ENCODE measurements at regions not wholly inside any gene's neighbourhood (a gene's known extent, or its start where the extent isn't known, plus 50 kb on each side); places are given as distances from the start of the nearest gene placed in this dataset.

DNA sequence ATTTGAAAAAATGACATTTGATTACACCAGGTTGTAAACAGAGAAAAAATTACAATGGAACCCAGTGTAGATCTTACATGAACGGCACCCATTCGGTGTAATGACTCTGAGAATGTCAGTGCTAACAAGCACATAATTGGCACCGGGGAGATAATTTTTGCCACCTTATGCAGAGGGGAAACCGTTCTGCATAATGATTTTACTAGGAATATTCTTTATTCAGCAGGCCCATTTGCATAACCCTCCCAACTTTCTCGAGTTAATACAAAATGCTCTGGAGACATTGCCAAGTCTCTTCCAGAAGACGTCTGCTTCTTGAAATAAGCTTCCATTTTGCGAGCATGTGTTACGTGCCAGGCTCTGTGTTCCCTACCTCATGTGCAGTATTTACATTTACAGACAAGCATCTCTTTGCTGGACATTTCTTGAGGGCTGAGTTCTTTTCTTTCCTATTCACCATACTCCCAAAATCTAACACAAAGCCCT lies 275.8 kb downstream of the MIAT start:
- TF ChIP-seq CTCF (IDR thresholded peaks at IDR 0.05; ENCODE audit: borderline replicate concordance): no peak
- H3K4me1 ChIP-seq: no peaks in the 10 kb centered on the region
- H3K4me3 ChIP-seq: no peak overlapping the region
- DNase-seq: no peak
- H3K36me3 ChIP-seq: no peaks in the 10 kb centered on the region
- H3K9me3 ChIP-seq (replicated peaks): peaks cover 12% of the 10 kb centered on the region
- H3K27me3 ChIP-seq (ENCODE audit: low read depth): peaks cover 17% of the 10 kb centered on the region
- intact Hi-C loops (cut with micrococcal nuclease): no loop called here
- H3K27ac ChIP-seq (replicated peaks): no peak overlapping the region

DNA sequence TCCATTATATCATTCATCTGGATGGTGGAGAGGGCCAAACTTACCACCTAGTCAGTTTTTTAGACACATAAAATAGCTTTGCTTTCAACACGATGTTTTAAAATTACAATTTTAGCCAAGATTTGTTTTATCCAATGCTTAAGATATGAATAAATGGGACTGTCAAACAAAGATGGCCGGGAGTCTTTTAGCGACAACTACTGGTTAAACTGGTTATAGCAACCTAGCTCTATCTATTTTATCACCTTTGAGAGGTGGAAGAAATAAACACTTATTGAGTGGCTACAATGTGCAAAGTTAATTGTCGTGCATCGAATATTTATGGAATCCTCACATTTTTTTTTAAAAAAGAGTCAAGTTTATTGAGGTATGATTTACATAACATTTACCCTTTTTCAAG lies 279.8 kb downstream of the MIAT start:
- Histone ChIP-seq H3K9me3 (replicated peaks) (peaks cover 12% of the 10 kb centered on the region), H3K4me1 (no peaks in the 10 kb centered on the region), H3K4me3 (no peak overlapping the region), H3K36me3 (no peaks in the 10 kb centered on the region), H3K27ac (replicated peaks) (no peak overlapping the region), H3K27me3 (ENCODE audit: low read depth) (peaks cover 32% of the 10 kb centered on the region)
- TF ChIP-seq CTCF (IDR thresholded peaks at IDR 0.05; ENCODE audit: borderline replicate concordance): no peak
- intact Hi-C loops (cut with micrococcal nuclease): no loop called here
- no peak for DNase-seq

- Histone ChIP-seq H3K27ac (replicated peaks) (no peak overlapping the region), H3K36me3 (no peaks in the 10 kb centered on the region), H3K4me3 (no peak overlapping the region), H3K9me3 (replicated peaks) (peaks cover 12% of the 10 kb centered on the region), H3K4me1 (no peaks in the 10 kb centered on the region), H3K27me3 (ENCODE audit: low read depth) (peaks cover 32% of the 10 kb centered on the region)
- intact Hi-C loops (cut with micrococcal nuclease): no loop called here
- no peak for DNase-seq
- no peak for TF ChIP-seq CTCF (IDR thresholded peaks at IDR 0.05; ENCODE audit: borderline replicate concordance)
Observed at GRCh38 chr22:26939466-26939865, 282.1 kb downstream of the MIAT start.

DNA sequence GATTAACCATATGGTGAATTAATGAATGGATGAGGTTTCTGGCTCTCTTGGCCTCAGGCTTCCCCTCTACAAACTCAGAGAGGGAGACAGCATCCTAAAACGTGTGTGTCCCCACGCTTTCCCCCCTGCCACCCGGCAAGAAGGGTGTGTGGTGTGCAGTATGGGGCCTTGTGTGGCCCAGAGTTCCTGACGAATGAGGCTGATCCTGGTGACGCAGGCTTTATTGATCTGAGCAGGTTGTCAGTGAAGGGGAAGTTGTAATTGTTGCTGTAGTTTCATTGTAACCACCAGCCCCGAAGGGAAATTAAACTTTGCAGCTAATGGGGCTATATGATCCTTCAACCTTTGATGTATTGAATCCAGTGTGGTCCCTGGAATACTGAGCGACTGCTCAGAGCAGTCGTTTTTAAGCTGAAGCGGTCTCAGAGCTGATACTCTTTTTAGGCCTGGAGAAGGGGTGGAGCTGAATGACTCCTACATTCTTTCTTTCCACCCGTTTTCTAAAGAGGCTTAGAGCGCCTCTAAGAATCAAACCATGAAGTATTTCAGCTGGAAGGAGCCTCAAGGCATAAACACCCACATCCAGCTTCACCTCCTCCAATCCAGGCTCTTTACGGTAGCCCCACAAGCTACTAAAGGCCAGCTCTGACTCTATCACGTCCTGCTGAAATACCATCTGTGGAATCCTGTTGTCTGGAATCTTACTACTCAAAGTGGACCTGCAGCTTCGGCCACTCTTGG lies 284.7 kb downstream of the MIAT start:
- intact Hi-C loops (cut with micrococcal nuclease): no loop called here
- Histone ChIP-seq H3K9me3 (replicated peaks) (peaks cover 9% of the 10 kb centered on the region), H3K27ac (replicated peaks) (no peak overlapping the region), H3K27me3 (ENCODE audit: low read depth) (peaks cover 18% of the 10 kb centered on the region), H3K4me3 (no peak overlapping the region), H3K4me1 (no peaks in the 10 kb centered on the region), H3K36me3 (no peaks in the 10 kb centered on the region)
- DNase-seq: no peak
- TF ChIP-seq CTCF (IDR thresholded peaks at IDR 0.05; ENCODE audit: borderline replicate concordance): no peak

DNA sequence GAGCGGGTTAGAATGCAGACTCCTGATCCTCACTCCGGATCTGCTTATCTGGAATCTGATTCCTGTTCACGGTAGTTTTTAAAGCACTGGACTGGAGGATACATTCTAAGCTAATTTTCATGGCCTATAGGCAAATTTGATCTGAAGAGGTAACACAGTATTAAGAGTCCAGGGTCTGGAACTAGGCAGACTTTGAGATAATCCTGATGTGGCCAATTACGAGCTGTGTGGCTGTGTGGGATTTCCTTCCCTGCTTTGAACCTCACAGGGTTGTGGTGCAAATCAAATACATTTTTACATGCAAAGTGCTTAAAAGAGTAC lies 285.2 kb downstream of the MIAT start:
- peaks cover 4% of the 10 kb centered on the region for H3K9me3 ChIP-seq (replicated peaks)
- no peaks in the 10 kb centered on the region for H3K4me1 ChIP-seq
- H3K27me3 ChIP-seq (ENCODE audit: low read depth): peaks cover 18% of the 10 kb centered on the region
- no peak for DNase-seq
- H3K4me3 ChIP-seq: no peak overlapping the region
- no peak overlapping the region for H3K27ac ChIP-seq (replicated peaks)
- no peak for TF ChIP-seq CTCF (IDR thresholded peaks at IDR 0.05; ENCODE audit: borderline replicate concordance)
- intact Hi-C loops (cut with micrococcal nuclease): no loop called here
- no peaks in the 10 kb centered on the region for H3K36me3 ChIP-seq

Data from left ventricle myocardium inferior (tissue), 1 donor.